H9 (cell line): ENCODE measurements at regions not wholly inside any gene's neighbourhood (a gene's known extent, or its start where the extent isn't known, plus 50 kb on each side); places are given as distances from the start of the nearest gene placed in this dataset.
A peak's percentile ranks its signal among the peaks of the same experiment; 100 is the strongest.

Source experiments
- DNase-seq: peaks from one replicate; pipeline ENCODE4 v3.0.0-alpha.2; 2017
- H2AFZ ChIP-seq: one replicate; pipeline ENCODE4 v1.6.1; 2013; ENCODE audit warnings: mild to moderate bottlenecking, low read length, control low read depth, moderate library complexity
- H2AK5ac ChIP-seq: 2 replicates; pipeline ENCODE4 v1.6.1; 2013; ENCODE audit warnings: low read length, control low read depth, mixed read lengths; ENCODE audit not compliant: insufficient read length
- H2BK120ac ChIP-seq: one replicate; pipeline ENCODE4 v1.6.1; 2013; ENCODE audit warnings: low read depth, mild to moderate bottlenecking, low read length, control low read depth, inconsistent platforms; ENCODE audit not compliant: poor library complexity, severe bottlenecking
- H2BK12ac ChIP-seq: 2 replicates; pipeline ENCODE4 v1.6.1; 2013; ENCODE audit warnings: low read length, control low read depth, mixed read lengths, low read depth; ENCODE audit not compliant: insufficient read length
- H2BK15ac ChIP-seq: 2 replicates; pipeline ENCODE4 v1.6.1; 2013; ENCODE audit warnings: low read depth, low read length, control low read depth
- H2BK20ac ChIP-seq: one replicate; pipeline ENCODE4 v1.6.1; 2013; ENCODE audit warnings: low read depth, mild to moderate bottlenecking, low read length, control low read depth, inconsistent platforms; ENCODE audit not compliant: poor library complexity, severe bottlenecking
- H2BK5ac ChIP-seq: 2 replicates; pipeline ENCODE4 v1.6.1; 2013; ENCODE audit warnings: low read length, control low read depth, mixed read lengths; ENCODE audit not compliant: insufficient read length
- H3K14ac ChIP-seq: 2 replicates; pipeline ENCODE4 v1.6.1; 2013; ENCODE audit warnings: low read length, control low read depth; ENCODE audit not compliant: insufficient read depth
- H3K18ac ChIP-seq: 2 replicates; pipeline ENCODE4 v1.6.1; 2013; ENCODE audit warnings: low read depth, mild to moderate bottlenecking, mixed read lengths, low read length, control low read depth; ENCODE audit not compliant: insufficient read length
- H3K23ac ChIP-seq: 2 replicates; pipeline ENCODE4 v1.6.1; 2013; ENCODE audit warnings: low read length, control low read depth, mixed read lengths, low read depth; ENCODE audit not compliant: insufficient read length
- H3K23me2 ChIP-seq: 2 replicates; pipeline ENCODE4 v1.6.1; 2013; ENCODE audit warnings: low read depth, mild to moderate bottlenecking, mixed read lengths, low read length, control low read depth; ENCODE audit not compliant: insufficient read length, poor library complexity, severe bottlenecking
- H3K27ac ChIP-seq: 2 replicates; pipeline ENCODE4 v1.5.1; 2013; ENCODE audit warnings: low read length, control low read depth, mixed read lengths, low read depth; ENCODE audit not compliant: insufficient read length
- H3K27me3 ChIP-seq: 2 replicates; pipeline ENCODE4 v1.6.1; 2013; ENCODE audit warnings: low read length, control low read depth, inconsistent platforms; ENCODE audit not compliant: insufficient read depth
- H3K4ac ChIP-seq: 2 replicates; pipeline ENCODE4 v1.6.1; 2013; ENCODE audit warnings: low read depth, mild to moderate bottlenecking, control low read depth, inconsistent platforms, low read length, moderate library complexity
- H3K4me1 ChIP-seq: 2 replicates; pipeline ENCODE4 v1.6.1; 2013; ENCODE audit warnings: low read length, control low read depth, inconsistent platforms; ENCODE audit not compliant: insufficient read depth
- H3K4me2 ChIP-seq: 2 replicates; pipeline ENCODE4 v1.6.1; 2013; ENCODE audit warnings: low read length, control low read depth, mixed read lengths; ENCODE audit not compliant: insufficient read length, insufficient read depth
- H3K56ac ChIP-seq: 2 replicates; pipeline ENCODE4 v1.6.1; 2013; ENCODE audit warnings: low read depth, mild to moderate bottlenecking, mixed read lengths, low read length, control low read depth; ENCODE audit not compliant: insufficient read length
- H3K79me1 ChIP-seq: 2 replicates; pipeline ENCODE4 v1.6.1; 2013; ENCODE audit warnings: low read depth, mild to moderate bottlenecking, moderate library complexity, low read length, control low read depth, inconsistent platforms; ENCODE audit not compliant: insufficient read depth, poor library complexity, severe bottlenecking
- H3K79me2 ChIP-seq: 2 replicates; pipeline ENCODE4 v1.6.1; 2013; ENCODE audit warnings: low read length, control low read depth, inconsistent platforms; ENCODE audit not compliant: insufficient read depth
- H3K9ac ChIP-seq: 2 replicates; pipeline ENCODE4 v1.6.1; 2013; ENCODE audit warnings: low read length, control low read depth, mixed read lengths; ENCODE audit not compliant: insufficient read length; ENCODE audit errors: extremely low read depth
- H3K9me3 ChIP-seq: one replicate; pipeline ENCODE4 v1.6.1; 2013; ENCODE audit warnings: low read depth, low read length, inconsistent platforms; ENCODE audit not compliant: control insufficient read depth
- H3T11ph ChIP-seq: one replicate; pipeline ENCODE4 v1.6.1; 2013; ENCODE audit warnings: mild to moderate bottlenecking, low read length, control low read depth, inconsistent platforms
- H4K20me1 ChIP-seq: one replicate; pipeline ENCODE4 v1.6.1; 2013; ENCODE audit not compliant: control insufficient read depth, insufficient read length, insufficient read depth
- H4K5ac ChIP-seq: 2 replicates; pipeline ENCODE4 v1.6.1; 2013; ENCODE audit warnings: low read depth, mild to moderate bottlenecking, mixed read lengths, low read length, control low read depth; ENCODE audit not compliant: insufficient read length
- H4K8ac ChIP-seq: replicated peaks from 2 replicates; pipeline ENCODE4 v1.6.1; 2013; ENCODE audit warnings: low read length, control low read depth, mixed read lengths, low read depth; ENCODE audit not compliant: insufficient read length
- H4K91ac ChIP-seq: 2 replicates; pipeline ENCODE4 v1.6.1; 2013; ENCODE audit warnings: low read depth, mild to moderate bottlenecking, moderate library complexity, mixed read lengths, low read length, control low read depth; ENCODE audit not compliant: insufficient read length
- H3K27ac Mint-ChIP-seq, 3 experiments: 2 replicates in 2 of 3; 3 replicates in 1 of 3; pipeline ENCODE4 v1.8.0; 2020 to 2021; ENCODE audit warnings: mixed read lengths in 3 of 3, mild to moderate bottlenecking in 1 of 3, moderate library complexity in 1 of 3
- H3K27me3 Mint-ChIP-seq: 2 replicates; pipeline ENCODE4 v1.8.0; 2021; ENCODE audit warnings: low read depth, mild to moderate bottlenecking, moderate library complexity, mixed read lengths
- H3K36me3 Mint-ChIP-seq, 3 experiments: 2 replicates in 2 of 3; 3 replicates in 1 of 3; pipeline ENCODE4 v1.8.0; 2020 to 2021; ENCODE audit warnings: low read depth in 3 of 3, mixed read lengths in 3 of 3; ENCODE audit not compliant: insufficient read depth in 1 of 3
- H3K4me1 Mint-ChIP-seq, 2 experiments: 2 replicates each; pipeline ENCODE4 v1.8.0; 2020; ENCODE audit warnings: mixed read lengths in 2 of 2
- H3K4me3 Mint-ChIP-seq, 2 experiments: 2 replicates in 1 of 2; 3 replicates in 1 of 2; pipeline ENCODE4 v1.8.0; 2020 to 2021; ENCODE audit warnings: mild to moderate bottlenecking in 2 of 2, mixed read lengths in 2 of 2, moderate library complexity in 1 of 2
- H3K9me3 Mint-ChIP-seq, 2 experiments: 2 replicates in 1 of 2; 3 replicates in 1 of 2; pipeline ENCODE4 v1.8.0; 2020; ENCODE audit warnings: mild to moderate bottlenecking in 2 of 2, mixed read lengths in 2 of 2, moderate library complexity in 1 of 2
- WGBS: extraction: QIAGEN DNeasy Blood & Tissue Kit; methylation state at CpG from one replicate; pipeline ENCODE4 v1.1.7; 2013; ENCODE audit warnings: missing lambda C conversion rate, low lambda C conversion rate, mixed read lengths; ENCODE audit not compliant: insufficient read length; ENCODE audit errors: extremely low coverage; 5-methylcytosine and 5-hydroxymethylcytosine counted together
- TF ChIP-seq, protein P1 (sequence below): fragments of 200-600 bp; sonication (generic); conservative IDR thresholded peaks from 3 replicates; pipeline ENCODE4 v1.8.0; 2021; ENCODE audit warnings: antibody characterized with exemption, mild to moderate bottlenecking

DNA sequence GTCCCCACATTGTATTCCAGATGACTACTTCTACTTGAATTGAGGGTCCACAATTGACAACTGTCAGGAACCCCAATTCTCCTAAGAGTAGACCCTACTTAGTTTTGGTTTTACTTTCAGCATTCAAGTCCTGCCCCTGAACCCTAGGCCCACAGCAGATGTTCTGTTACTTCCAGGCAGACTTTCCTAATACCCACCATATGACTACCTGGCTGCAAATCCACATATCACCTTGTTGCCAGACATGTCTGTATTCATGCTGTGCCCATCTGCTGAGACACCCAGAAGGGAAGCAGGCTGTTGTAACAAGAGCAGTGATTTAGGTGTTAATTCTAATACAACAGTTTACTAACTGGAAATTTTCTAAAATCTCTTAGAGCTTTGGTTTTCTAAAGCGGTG lies 235.1 kb upstream of the CCDC54 start:
- no peaks in the 10 kb centered on the region; the same call in 1 of the 2 replicates for H3K4me1 ChIP-seq
- H3K18ac ChIP-seq: no peak overlapping the region
- H2AK5ac ChIP-seq: no peak overlapping the region
- H3K14ac ChIP-seq: no peak overlapping the region
- no peaks in the 10 kb centered on the region for H3K27me3 ChIP-seq
- no peak overlapping the region for H3K9ac ChIP-seq
- H4K20me1 ChIP-seq: no peaks in the 10 kb centered on the region
- no peak overlapping the region for H3T11ph ChIP-seq
- no peak overlapping the region for H4K8ac ChIP-seq
- H2BK5ac ChIP-seq: no peak overlapping the region
- H3K4ac ChIP-seq: no peak overlapping the region
- H4K91ac ChIP-seq: no peak overlapping the region
- H2AFZ ChIP-seq: no peak overlapping the region
- no CpG with 5 or more reads among the region's 1 CpG for WGBS
- TF ChIP-seq, protein P1, sequence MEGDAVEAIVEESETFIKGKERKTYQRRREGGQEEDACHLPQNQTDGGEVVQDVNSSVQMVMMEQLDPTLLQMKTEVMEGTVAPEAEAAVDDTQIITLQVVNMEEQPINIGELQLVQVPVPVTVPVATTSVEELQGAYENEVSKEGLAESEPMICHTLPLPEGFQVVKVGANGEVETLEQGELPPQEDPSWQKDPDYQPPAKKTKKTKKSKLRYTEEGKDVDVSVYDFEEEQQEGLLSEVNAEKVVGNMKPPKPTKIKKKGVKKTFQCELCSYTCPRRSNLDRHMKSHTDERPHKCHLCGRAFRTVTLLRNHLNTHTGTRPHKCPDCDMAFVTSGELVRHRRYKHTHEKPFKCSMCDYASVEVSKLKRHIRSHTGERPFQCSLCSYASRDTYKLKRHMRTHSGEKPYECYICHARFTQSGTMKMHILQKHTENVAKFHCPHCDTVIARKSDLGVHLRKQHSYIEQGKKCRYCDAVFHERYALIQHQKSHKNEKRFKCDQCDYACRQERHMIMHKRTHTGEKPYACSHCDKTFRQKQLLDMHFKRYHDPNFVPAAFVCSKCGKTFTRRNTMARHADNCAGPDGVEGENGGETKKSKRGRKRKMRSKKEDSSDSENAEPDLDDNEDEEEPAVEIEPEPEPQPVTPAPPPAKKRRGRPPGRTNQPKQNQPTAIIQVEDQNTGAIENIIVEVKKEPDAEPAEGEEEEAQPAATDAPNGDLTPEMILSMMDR: no peak
- DNase-seq: no peak
- no peak overlapping the region for H3K23ac ChIP-seq
- peaks cover 8 to 39% (median 8%) of the 10 kb centered on the region in 3 experiments; a peak in 6 of 7 replicates for H3K36me3 Mint-ChIP-seq
- no peaks in the 10 kb centered on the region for H3K79me2 ChIP-seq
- no peaks in the 10 kb centered on the region for H3K9me3 ChIP-seq
- H2BK120ac ChIP-seq: no peak overlapping the region
- no peak overlapping the region for H3K4me3 Mint-ChIP-seq
- H4K5ac ChIP-seq: no peak overlapping the region
- H3K27me3 Mint-ChIP-seq: no peaks in the 10 kb centered on the region
- no peaks in the 10 kb centered on the region for H3K79me1 ChIP-seq
- H3K23me2 ChIP-seq: no peaks in the 10 kb centered on the region
- peaks cover 19 to 20% of the 10 kb centered on the region in 2 experiments for H3K4me1 Mint-ChIP-seq
- H3K9me3 Mint-ChIP-seq: peaks cover 21 to 25% of the 10 kb centered on the region in 2 experiments
- H3K4me2 ChIP-seq: no peak overlapping the region
- 0 out of 7 replicates have a peak overlapping the region, but pooled peaks of 1 of the 3 experiments have one; percentile 6 for H3K27ac Mint-ChIP-seq
- no peak overlapping the region for H3K56ac ChIP-seq
- no peak overlapping the region for H2BK12ac ChIP-seq
- no peak overlapping the region for H2BK15ac ChIP-seq
- no peak overlapping the region for H3K27ac ChIP-seq
- H2BK20ac ChIP-seq: no peak overlapping the region
